Coronary artery (tissue), 2 donors: ENCODE measurements at regions not wholly inside any gene's neighbourhood (a gene's known extent, or its start where the extent isn't known, plus 50 kb on each side); places are given as distances from the start of the nearest gene placed in this dataset.

Source experiments
- DNase-seq: peaks from one replicate; pipeline ENCODE4 v3.0.0-alpha.2; 2017; ENCODE audit warnings: low spot score
- H3K27ac ChIP-seq, 2 donors: fragments of 200-600 bp; sonication (generic); one replicate each; pipeline ENCODE4 v1.5.1; 2016 to 2019
- H3K4me3 ChIP-seq: fragments of 200-600 bp; sonication (generic); 2 replicates; pipeline ENCODE4 v1.5.1; 2016; ENCODE audit warnings: mild to moderate bottlenecking, moderate library complexity
- CTCF ChIP-seq: fragments of 200-600 bp; sonication (generic); IDR thresholded peaks from one replicate; pipeline ENCODE4 v1.5.1; 2019; ENCODE audit warnings: antibody characterized with exemption

GRCh38 chr10:130812381-130813148 lies 499.0 kb downstream of the TCERG1L start:
- no peak overlapping the region for H3K4me3 ChIP-seq
- TF ChIP-seq CTCF: no peak
- no peak for DNase-seq
- no peak overlapping the region for H3K27ac ChIP-seq

- no peak for TF ChIP-seq CTCF
- Histone ChIP-seq H3K4me3 (no peak overlapping the region), H3K27ac (no peak overlapping the region)
- peak; percentile 52 for DNase-seq
Measured at GRCh38 chr10:130814610-130815009, 496.9 kb downstream of the TCERG1L start.

- no peak overlapping the region for H3K4me3 ChIP-seq
- no peak overlapping the region for H3K27ac ChIP-seq
- no peak for TF ChIP-seq CTCF
- peak; percentile 55 for DNase-seq
Measured at GRCh38 chr10:130816116-130816901, 495.2 kb downstream of the TCERG1L start.

- TF ChIP-seq CTCF: no peak
- no peak for DNase-seq
Measured at GRCh38 chr10:130817046-130817624, 494.4 kb downstream of the TCERG1L start.

GRCh38 chr10:130817674-130818073 lies 493.8 kb downstream of the TCERG1L start:
- TF ChIP-seq CTCF: no peak
- Histone ChIP-seq H3K4me3 (no peak overlapping the region), H3K27ac (no peak overlapping the region)
- DNase-seq: no peak

More at GRCh38 chr10:130817046-130817624, 494.4 kb downstream of the TCERG1L start:
- Histone ChIP-seq H3K27ac (no peak overlapping the region), H3K4me3 (no peak overlapping the region)

GRCh38 chr10:130820880-130821482 lies 490.5 kb downstream of the TCERG1L start:
- peak; percentile 57 for DNase-seq
- no peak for TF ChIP-seq CTCF
- no peak overlapping the region for H3K4me3 ChIP-seq
- no peak overlapping the region for H3K27ac ChIP-seq
